Mucosa of descending colon (tissue), 3 donors: ENCODE measurements at regions not wholly inside any gene's neighbourhood (a gene's known extent, or its start where the extent isn't known, plus 50 kb on each side); places are given as distances from the start of the nearest gene placed in this dataset.
"Not testable (repeated sequence)": the region's sequence is repeated elsewhere in the genome, so short reads cannot be mapped to it uniquely, and the experiment has no call there.

ENCODE experiments used
- ATAC-seq: fragments of 200-7000 bp; cut with Tn5 transposase; one replicate; pipeline ENCODE4 v1.9.1; 2020; ENCODE audit warnings: mild to moderate bottlenecking, moderate library complexity
- DNase-seq, 3 donors: peaks; one replicate each; pipeline ENCODE4 v3.0.0-alpha.2; 2020
- H3K36me3 ChIP-seq: fragments of 200-600 bp; one replicate; pipeline ENCODE4 v1.8.0; 2021; ENCODE audit warnings: low read depth, mild to moderate bottlenecking
- H3K4me1 ChIP-seq: fragments of 200-600 bp; one replicate; pipeline ENCODE4 v1.8.0; 2021; ENCODE audit warnings: low read depth, mild to moderate bottlenecking
- H3K4me3 ChIP-seq: fragments of 200-600 bp; one replicate; pipeline ENCODE4 v1.8.0; 2021; ENCODE audit warnings: mild to moderate bottlenecking
- H3K9me3 ChIP-seq: fragments of 200-600 bp; one replicate; pipeline ENCODE4 v1.8.0; 2021; ENCODE audit warnings: mild to moderate bottlenecking
- CTCF ChIP-seq: fragments of 200-600 bp; IDR thresholded peaks from one replicate; pipeline ENCODE4 v1.8.0; 2022; ENCODE audit warnings: antibody characterized with exemption, mild to moderate bottlenecking
- intact Hi-C, 2 donors: fragments of 100-400 bp; cut with DNase I in 1 of 2; cut with micrococcal nuclease in 1 of 2; formaldehyde crosslinking; loops; one replicate each; pipeline versions ENCODE4 v1.11.0 to v1.11.1; 2022; cut with DNase I, micrococcal nuclease
- donor health status: DM: no; HTN: no; CAD: no; lungs with moderate emphysema.
- donor health status: DM: no; HTN: no; CAD: no.
- donor health status: DM: no; HTN: yes; CAD: no.

- intact Hi-C loops: no loop called here
- no peak for TF ChIP-seq CTCF
- ATAC-seq: no peak
- Histone ChIP-seq H3K9me3 (no peaks in the 10 kb centered on the region), H3K4me1 (no peaks in the 10 kb centered on the region), H3K36me3 (no peaks in the 10 kb centered on the region), H3K4me3 (no peak overlapping the region)
- no peak for DNase-seq
Measured at GRCh38 chr1:190011585-190011984, 466.1 kb downstream of the BRINP3 start.

GRCh38 chr1:190019151-190019550, 458.5 kb downstream of the BRINP3 start:
- H3K4me3 ChIP-seq, H3K9me3 ChIP-seq, intact Hi-C loops, H3K36me3 ChIP-seq, H3K4me1 ChIP-seq, ATAC-seq: not testable (repeated sequence)
- DNase-seq: peak in 2 of 3 donors; percentile 9 to 23

GRCh38 chr1:190019717-190020116, 457.9 kb downstream of the BRINP3 start:
- ATAC-seq (no peak), DNase-seq (no peak)
- no peaks in the 10 kb centered on the region for H3K9me3 ChIP-seq
- TF ChIP-seq CTCF: no peak
- no peaks in the 10 kb centered on the region for H3K36me3 ChIP-seq
- no peaks in the 10 kb centered on the region for H3K4me1 ChIP-seq
- intact Hi-C loops: no loop called here
- H3K4me3 ChIP-seq: no peak overlapping the region

GRCh38 chr1:190022709-190023108, 455.0 kb downstream of the BRINP3 start:
- ATAC-seq (no peak), DNase-seq (no peak)
- no peak overlapping the region for H3K4me3 ChIP-seq
- H3K36me3 ChIP-seq: no peaks in the 10 kb centered on the region
- no peaks in the 10 kb centered on the region for H3K4me1 ChIP-seq
- intact Hi-C loops: no loop called here
- no peak for TF ChIP-seq CTCF
- H3K9me3 ChIP-seq: no peaks in the 10 kb centered on the region

GRCh38 chr1:190029441-190029840, 448.2 kb downstream of the BRINP3 start:
- ATAC-seq (no peak), DNase-seq (no peak)
- Histone ChIP-seq H3K4me1 (no peaks in the 10 kb centered on the region), H3K9me3 (no peaks in the 10 kb centered on the region), H3K36me3 (no peaks in the 10 kb centered on the region), H3K4me3 (no peak overlapping the region)
- no peak for TF ChIP-seq CTCF
- intact Hi-C loops: no loop called here

DNA sequence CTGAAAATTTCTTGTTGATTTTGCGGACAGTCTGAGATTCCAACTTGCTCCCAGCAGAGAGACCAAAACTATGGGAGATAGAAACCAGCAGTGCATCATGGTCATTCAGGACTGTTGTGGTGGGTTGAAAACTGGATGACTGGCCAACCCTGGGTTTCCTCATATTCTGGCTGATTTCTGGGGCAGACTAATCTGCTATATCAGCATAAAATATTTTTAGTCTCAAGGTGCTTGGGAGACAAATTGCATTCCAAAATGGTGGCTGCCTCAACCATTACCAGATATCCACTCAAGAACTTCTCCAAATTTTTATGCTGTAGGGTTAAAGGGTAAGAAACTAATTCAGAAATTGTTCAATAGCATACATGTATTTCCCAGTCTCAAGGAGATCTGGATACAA, 434.0 kb downstream of the BRINP3 start:
- Histone ChIP-seq H3K4me1 (no peaks in the 10 kb centered on the region), H3K4me3 (no peak overlapping the region), H3K36me3 (no peaks in the 10 kb centered on the region), H3K9me3 (no peaks in the 10 kb centered on the region)
- TF ChIP-seq CTCF: no peak
- DNase-seq (no peak), ATAC-seq (no peak)
- intact Hi-C loops: no loop called here
